AG08395 (cell line): ENCODE measurements at regions not wholly inside any gene's neighbourhood (a gene's known extent, or its start where the extent isn't known, plus 50 kb on each side); places are given as distances from the start of the nearest gene placed in this dataset.
"Not testable (repeated sequence)": the region's sequence is repeated elsewhere in the genome, so short reads cannot be mapped to it uniquely, and the experiment has no call there.

Source experiments
- DNase-seq: peaks from one replicate; pipeline ENCODE4 v3.0.0; 2012; ENCODE audit warnings: mixed read lengths, low spot score

DNA sequence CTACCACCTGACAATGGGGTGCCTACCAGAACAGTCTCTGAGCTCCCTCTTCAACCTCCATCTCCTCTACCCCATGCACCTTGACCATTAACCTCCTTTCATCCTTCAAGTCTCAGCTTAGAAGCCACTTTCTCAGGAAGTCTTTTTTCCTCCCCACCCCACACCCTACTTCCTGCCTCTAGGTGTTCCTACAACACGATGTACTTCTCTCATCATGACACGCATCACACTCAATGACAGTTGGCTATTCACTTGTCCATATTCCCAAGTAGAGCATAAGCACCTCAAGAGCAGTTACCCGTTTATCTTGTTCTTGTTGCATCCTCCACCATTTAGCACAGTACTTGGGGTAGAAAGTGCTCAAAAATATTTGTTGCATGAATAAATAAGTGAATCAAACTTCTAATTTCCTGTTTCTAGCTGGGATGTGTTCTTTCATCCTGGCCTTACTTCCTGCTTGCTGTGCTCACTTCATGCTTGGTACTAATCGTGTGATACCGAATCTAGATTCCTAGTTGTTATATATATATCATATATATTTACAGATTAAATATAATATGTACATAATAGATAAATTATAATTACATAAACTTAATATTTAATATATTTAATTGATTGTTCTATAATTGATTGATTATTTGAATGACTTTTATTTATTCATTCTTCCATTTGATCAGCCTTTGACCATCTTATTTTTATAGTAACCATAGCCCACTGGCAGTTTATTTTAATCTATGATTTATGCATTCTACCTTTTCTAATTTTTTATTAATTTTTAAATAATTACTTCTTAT lies 177.5 kb upstream of the TMEM45B start:
- DNase-seq, result no peak

DNA sequence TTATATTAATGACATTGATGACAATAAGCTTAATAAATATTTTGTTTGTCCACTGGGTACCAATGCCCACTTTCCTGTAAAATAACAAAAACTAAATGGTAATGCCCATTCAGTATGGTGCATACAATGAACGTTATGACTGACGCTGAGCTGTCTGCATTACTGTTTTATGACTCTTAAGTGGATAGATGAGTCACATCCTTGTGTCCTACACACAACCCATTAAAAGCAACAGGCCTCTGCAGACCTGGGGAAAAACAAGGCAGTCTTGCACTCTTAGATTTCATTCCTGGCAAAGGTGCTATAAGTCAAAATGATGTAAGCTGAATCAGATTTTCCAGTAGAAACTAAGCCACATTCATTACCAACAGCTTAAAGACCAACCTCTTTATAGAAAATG lies 176.3 kb upstream of the TMEM45B start:
- DNase-seq, result peak; percentile 69

DNA sequence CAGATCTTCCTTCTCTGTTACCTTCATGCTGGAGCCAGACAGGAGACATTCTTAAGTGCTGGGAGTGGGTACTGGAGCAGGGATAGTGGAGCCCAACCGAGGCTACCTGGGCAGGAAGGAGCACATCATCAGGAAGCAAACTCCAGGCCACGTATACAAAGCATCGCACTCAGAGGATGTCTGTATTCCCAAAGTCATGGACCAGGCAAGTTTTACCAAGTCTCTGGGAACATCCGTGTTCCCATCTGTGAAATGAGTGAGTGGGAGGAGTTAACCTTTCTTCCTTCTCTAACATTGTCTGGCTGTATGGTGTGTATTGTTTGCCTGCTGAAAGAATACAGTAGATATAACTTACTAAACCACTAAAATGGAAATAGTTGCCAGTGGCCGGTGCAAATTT lies 175.0 kb upstream of the TMEM45B start:
- no peak for DNase-seq

DNA sequence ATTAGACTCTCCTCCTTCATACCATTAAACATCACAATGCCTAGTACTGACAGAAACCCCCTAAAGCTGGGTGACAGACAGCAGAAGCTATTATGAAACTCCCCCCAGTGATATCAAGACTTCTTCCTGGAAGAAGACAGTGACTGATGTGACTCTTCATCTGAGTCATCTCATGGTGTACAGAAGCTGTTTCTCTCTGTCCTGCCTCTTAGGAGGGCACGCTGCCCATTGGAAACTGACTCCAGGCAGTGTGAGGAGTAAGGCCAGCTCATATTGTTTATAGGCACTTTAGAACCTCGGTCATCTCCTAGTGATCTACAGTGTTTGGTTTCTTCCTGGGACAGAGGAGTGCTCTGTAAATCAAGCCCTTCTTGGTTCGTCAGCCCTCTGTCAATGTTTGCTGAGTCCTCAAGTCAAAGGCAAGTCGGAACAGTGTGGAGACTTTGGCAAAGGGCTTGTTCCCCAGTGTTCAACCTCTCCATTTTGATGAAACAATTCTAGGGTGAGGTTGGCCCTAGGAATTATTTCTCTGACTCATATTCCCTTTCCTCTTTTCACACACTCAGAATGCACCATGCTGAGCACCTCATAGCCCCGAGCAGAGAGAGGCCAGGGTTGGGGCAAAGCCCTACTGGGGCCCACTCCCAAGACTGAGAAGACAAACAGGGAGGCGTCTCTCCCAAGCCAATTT lies 172.5 kb upstream of the TMEM45B start:
- DNase-seq, result peak; percentile 47

DNA sequence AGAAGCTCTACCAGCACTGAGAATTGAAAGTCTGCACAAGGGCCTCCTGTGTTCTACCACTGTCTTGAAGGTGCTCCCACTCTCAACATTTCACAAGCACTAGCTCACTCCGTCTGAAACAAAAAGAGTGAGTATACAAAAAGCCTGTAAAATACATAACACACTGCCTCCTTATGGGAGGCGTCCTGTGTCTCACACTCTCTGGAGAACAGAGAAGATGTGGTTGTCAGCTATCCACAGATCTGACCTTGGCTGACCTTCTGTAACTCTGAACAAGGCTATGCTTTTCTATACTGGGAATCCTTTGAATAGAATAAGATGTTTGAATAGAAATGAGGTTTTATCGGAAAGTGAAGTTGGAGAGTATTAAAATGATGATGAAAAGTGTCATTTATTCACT lies 171.3 kb upstream of the TMEM45B start:
- DNase-seq, result no peak

DNA sequence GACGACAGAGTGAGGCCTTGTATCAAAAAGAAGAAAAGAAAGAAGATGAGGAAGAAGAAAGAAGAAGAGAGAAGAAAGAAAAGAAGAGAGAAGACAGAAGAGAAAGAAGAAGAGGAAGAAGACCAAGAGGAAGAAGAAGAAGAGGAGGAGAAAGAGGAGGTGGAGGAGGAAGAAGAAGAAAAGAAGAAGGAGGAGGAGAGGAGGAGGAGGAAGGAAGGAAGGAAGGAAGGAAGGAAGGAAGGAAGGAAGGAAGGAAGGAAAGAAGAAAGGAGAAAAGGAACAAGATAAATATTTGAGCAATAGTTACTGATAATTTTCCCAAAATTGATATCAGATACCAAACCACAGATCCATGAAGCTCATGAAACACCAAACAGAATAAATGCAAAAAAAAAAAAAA lies 169.7 kb upstream of the TMEM45B start:
- no peak for DNase-seq

DNA sequence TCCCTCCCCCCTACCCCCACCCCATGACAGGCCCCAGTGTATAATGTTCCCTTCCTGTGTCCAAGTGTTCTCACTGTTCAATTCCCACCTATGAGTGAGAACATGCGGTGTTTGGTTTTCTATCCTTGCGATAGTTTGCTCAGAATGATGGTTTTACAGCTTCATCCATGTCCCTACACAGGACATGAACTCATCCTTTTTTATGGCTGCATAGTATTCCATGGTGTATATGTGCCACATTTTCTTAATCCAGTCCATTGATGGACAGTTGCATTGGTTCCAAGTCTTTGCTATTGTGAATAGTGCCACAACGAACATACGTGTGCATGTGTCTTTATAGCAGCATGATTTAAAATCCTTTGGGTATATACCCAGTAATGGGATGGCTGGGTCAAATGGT lies 165.6 kb upstream of the TMEM45B start:
- not testable (repeated sequence) for DNase-seq

DNA sequence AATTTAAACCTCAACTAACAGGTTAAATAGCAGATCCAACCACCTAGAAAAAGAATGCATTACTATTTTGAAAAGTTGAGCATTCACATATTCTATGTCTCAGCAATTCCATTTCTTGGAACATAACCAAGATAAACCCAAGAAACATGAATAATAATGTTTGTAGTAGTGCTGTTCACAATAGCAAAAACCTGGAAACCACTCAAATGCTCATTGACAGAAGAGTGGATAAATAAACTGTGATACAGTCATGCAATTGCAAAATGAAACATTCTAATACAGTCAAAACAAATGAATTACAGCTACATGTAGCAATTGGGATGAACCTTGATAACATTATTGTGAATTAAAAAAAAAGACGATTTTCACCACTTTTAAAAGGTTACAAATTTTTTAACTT lies 162.8 kb upstream of the TMEM45B start:
- no peak for DNase-seq

DNA sequence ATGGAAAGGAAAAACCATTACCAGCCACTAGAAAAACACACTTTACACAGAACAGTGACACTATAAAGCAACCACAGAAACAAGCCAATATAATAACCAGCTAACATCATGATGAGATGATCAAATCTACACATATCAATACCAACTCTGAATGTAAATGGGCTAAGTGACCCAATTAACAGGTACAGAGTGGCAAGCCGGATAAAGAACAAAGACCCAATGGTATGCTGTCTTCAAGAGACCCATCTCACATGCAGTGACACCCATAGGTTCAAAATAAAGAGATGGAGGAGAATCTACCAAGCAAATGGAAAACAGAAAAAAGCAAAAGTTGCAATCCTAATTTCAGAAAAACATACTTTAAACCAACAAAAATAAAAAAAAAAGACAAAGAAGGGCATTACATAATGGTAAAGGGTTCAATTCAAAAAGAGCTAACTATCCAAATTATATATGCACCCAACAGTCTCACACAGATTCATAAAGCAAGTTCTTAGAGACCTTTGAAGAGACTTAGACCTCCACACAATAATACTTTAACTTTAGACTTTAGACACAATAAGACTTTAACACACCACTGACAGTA lies 160.3 kb upstream of the TMEM45B start:
- DNase-seq, result no peak

DNA sequence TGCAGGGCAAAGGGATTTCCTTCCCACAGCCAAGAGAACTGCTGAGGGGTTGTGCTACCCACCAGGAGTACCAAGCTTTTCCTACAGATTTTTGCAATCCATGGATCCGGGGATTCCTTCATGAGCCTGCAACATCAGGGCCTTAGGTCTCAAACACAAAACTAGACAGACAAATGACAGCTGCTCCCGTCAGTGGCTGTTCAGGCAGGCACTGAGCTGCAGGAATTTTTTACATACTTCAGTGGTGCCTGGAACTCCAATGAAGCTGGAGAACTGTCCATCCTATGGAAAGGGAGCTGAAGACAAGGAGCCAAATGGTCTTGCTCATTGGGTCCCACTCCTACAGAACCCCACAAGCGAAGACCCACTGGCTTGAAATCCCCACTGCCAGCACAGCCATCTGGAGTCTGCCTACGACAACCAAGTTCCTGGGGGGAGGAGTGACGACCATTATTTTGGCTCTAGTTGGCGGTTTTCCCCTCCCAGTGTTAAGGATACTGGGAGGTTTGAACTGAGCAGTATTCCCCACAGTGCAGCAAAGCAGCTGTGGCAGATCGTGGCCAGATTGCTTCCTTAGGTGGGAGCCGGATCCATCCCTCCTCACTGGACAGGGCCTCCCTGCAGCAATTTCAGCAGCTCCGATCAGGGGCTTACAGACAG lies 157.7 kb upstream of the TMEM45B start:
- no peak for DNase-seq

DNA sequence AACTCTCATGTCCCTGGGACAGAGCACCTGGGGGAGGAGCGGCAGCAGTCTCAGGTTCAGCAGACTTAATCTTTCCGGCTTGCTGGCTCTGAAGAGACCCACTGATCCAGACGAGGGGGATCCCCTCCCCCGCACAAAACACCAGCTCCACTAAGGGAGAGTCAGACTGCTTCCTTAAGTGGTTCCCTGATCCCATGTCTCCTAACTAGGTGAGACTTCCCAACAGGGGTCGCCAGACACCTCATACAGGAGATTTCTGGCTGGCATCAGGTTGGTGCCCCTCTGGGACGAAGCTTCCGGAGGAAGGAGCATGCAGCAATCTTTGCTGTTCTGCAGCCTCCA lies 157.2 kb upstream of the TMEM45B start:
- DNase-seq, result no peak

DNA sequence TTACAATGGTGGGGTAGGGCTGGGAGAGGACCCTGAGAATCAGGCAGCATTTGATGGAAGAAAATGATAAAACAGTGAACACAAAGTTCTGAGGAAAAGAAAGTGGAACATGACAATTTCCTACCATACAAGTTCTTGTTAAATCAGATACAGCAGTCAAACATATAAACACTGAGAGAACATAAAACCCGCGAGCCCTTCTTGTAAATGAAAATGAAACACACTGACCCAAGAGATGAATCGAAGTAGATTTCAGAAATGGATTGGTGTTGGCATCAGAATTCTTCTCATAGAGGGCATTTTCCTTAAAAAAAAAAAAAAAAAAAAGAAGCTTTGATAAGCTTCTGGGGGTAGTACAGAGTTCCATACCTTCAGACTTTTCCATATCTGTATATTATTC lies 134.7 kb upstream of the TMEM45B start:
- DNase-seq, result no peak

DNA sequence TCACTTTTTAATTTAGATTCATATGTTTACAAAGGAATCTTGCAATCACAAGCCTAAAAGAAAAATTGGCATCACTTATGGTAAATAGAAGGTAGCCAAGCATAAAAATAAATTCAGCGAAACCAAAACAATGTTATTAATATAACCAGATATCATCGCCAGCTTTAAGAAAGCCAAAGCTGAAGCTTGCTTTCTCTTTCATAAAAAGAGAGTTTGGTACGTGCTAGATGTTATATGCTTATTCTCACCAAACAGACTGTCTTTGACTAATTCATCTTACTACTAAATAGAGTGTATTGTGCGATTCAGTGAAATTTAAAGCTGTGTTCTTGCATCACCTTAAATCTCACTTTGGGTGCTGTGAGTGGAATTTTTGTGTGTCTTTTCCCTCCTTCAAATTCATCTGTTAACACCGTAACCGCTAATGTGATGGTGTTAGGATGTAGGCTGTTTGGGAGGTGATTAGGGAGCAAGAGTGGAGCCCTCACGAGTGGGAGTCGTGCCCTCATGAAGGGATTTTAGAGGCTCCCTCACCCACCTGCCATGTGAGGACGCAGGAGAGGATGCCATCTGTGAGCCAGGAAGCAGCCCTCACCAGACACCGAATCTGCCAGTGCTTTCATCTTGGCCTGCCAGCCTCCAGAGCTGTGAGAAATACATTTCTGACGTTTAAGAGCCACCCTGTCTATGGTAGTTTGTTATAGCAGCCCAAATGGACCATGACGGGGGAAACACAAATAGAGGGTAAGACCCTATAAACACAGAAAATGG lies 134.1 kb upstream of the TMEM45B start:
- no peak for DNase-seq

DNA sequence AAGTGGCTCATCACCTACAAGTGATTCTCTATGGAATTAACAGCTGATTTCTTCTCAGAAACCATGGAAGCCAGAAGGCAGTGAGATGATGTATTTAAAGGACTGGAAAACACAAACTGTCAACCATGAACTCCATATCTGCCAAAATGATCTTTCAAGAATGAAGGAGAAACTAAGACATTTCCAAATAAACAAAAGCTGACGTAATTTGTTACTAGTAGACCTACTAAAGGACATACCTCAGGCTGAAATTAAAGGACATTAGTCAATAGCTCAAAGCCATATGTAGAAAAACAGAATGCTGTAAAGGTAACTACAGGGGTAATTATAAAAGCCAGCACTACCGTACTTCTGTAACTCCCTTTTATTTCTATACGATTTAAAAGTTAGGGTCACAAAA lies 129.4 kb upstream of the TMEM45B start:
- DNase-seq, result no peak

DNA sequence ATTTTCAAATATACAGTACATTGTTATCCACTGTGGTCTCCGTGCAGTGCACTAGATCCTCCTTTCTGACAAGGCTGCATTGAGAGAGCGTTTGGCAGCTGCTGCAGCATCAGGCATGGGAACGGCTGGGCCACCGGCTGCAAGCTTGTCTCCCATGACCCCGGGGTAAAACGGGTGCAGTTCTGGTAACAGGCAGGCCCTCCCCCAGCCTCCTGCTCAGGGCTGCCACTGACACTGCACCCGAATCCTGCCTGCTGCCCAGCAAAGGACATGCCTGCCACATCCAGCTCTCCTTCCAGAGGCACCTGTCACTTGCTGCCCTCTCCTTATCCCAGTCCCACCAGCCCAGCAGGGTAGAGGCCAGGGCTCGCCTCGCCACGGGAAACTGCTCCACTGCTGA lies 124.5 kb upstream of the TMEM45B start:
- DNase-seq, result no peak

DNA sequence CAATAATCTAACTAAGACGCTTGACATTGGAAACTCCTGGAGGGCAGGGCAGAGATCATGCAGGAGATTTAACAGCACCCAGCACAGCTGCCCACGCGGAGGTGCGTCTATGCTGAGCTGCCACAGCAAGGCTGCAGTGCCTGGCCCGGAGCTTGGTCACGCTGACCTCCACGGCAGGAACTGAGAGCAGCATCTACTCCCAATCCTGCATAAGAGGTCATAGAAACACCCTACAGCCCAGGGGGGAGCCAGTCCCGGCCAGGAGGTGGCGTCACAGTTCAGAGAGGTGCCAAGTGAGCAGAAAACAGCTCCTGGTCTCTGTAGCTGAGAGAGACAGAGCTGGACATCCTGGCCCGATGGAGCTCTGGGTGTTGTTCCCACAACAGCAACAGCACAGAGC lies 121.1 kb upstream of the TMEM45B start:
- no peak for DNase-seq

DNA sequence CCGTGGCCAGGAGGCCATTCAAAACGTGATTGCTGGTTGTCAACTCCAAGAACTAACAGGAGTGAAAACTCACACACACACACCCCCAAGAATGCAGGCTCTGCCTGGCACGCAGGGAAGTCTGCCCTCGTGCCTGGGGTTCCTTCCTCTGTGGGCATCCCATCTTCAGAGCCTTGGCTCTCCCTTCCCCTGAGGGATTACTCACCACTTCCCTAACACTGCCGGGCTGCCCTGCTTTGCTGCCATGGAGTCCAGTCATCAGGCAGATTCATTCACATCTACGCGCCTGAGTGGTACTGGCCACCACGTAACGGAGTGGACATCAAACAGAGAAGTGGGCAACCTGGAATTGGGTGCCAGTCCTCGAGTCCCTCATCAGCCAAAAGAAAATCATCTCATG lies 120.7 kb upstream of the TMEM45B start:
- DNase-seq, result no peak

DNA sequence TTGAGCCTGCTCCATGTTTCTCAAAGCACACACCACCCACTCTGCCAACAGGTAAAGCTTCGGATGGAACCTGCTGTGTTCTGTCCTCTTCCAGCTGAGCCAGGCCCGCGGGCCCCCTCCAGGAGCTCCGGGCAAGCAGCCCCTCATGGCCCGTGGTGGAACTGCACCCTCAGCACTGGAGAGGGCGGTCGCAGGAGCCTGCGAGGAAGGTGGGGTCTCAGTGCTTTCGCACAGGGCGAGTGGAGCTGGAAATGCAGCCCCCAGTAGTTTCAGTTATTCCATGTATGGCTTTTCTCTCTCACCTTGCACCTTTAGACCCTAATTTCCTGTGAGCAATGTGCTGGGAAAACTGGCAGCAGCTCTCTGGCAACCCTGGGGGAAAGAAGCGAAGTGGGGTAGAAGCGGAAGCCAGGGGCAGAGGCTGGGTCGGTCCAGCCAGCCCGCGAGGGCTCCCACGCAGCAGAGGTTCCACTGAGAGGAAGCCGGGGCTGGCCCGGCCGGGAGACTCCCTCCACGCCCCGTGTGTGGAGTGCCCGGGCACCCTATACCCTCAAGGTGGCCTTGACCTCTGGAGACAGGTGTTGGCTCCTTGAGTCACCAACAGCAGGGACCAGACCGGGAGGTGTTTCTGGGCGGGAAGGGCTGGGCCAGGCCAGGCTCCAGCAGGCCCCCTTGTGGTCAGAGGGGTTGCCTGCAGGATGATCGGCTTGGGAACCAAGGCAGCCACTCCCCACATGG lies 119.9 kb upstream of the TMEM45B start:
- DNase-seq, result no peak

DNA sequence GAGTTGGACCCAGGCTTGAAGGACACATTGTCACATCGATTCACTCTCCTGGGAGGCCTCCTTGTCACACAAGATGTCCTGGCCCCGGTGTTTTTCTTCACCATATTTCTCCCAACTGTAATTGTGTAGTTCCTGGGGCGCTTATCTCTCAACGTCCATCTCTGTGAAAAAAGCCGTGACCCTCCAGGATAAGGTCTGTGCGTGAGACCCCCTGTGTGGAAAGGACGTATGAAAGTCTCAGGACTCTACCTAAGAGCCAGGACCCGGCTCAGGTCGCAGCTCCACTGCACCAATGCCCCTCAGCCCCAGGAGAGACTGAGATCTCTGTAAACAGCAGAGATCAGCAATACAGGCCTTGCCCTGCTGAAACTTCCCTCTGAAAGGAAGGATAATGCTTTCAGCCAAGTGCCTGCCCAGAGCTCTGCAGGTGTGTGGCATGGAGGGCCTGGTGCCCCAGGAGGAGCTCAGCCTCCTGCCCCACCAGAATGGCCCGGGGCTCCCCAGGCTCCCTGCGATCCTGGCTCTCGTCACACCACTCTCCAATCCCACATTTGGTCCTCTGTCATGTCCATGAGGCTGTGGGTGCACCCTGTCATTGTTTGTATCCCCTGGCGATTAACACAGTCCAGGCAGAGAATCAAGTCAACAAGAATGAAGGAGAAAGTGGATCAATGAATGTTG lies 119.2 kb upstream of the TMEM45B start:
- DNase-seq, result no peak

DNA sequence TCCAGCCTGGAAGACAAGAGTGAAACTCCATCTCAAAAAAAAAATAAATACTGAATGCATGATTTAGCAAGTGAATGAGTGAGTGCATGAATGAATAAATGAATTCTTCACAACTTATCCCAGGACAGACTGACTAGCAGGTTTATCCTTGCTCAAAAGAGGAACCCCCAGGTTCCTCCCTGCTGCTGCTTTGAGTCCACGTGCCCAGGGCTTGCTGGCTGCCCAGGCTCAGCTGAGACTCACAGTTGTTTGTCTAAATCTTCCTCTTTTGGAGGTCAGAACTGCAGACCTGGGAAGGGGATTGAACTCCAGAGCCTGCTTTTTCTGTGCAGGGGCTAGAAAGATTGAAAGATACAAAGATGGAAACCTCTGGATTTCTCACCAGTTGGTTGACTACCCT lies 117.4 kb upstream of the TMEM45B start:
- DNase-seq, result no peak

DNA sequence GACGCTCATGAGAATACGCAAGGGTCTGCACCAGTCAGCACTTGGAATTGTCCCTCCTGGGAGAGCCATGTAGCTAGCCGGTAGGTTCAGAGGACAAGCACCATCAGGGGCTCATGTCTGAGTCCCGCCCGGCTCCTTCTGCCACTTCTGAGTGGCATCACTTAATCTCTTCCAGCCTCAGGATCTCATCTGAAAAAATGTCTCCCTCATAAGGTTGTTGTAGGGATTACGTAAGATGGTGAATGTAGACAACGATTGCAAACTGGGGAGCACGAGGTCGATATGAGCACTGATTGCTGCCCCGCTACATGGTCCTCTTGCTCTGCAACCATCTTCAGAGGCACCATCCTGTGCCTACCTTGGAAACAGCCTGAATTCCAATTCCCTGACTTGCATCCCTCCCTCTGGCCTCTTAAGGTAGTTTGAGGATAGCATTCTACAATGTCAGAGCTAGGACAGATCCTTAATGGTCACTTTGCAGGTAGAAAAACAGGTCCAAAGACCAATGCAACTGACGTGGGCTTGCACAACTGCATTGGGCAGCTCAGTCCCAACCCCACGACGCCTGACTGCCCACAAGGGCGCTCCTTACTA lies 115.8 kb upstream of the TMEM45B start:
- DNase-seq, result no peak
